ENCODE measurements at regions not wholly inside any gene's neighbourhood (a gene's known extent, or its start where the extent isn't known, plus 50 kb on each side); places are given as distances from the start of the nearest gene placed in this dataset.

DNA sequence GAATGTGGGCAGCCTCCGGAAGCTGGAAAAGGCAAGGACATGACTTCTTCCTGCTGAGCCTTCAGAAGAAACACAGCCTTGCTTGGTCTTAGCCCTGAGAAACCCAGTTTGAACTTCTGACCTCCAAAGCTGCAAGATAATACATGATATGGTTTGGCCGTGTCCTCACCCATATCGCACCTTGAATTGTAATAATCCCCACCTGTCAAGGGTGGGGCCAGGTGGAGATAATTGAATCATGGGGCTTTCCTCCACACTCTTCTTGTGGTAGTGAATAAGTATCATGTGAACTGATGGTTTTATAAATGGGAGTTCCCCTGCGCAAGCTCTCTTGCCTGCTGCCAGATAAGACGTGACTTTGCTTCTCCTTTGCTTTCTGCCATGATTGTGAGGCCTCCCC lies 310.9 kb downstream of the PSAT1 start:
- DNase-seq = no peak
- no peaks in the 10 kb centered on the region for H3K36me3 ChIP-seq
- intact Hi-C loops (cut with DNase I; ENCODE audit: low total_unique reads) = no loop called here
- H3K9me3 ChIP-seq = no peaks in the 10 kb centered on the region
- TF ChIP-seq, protein P1, sequence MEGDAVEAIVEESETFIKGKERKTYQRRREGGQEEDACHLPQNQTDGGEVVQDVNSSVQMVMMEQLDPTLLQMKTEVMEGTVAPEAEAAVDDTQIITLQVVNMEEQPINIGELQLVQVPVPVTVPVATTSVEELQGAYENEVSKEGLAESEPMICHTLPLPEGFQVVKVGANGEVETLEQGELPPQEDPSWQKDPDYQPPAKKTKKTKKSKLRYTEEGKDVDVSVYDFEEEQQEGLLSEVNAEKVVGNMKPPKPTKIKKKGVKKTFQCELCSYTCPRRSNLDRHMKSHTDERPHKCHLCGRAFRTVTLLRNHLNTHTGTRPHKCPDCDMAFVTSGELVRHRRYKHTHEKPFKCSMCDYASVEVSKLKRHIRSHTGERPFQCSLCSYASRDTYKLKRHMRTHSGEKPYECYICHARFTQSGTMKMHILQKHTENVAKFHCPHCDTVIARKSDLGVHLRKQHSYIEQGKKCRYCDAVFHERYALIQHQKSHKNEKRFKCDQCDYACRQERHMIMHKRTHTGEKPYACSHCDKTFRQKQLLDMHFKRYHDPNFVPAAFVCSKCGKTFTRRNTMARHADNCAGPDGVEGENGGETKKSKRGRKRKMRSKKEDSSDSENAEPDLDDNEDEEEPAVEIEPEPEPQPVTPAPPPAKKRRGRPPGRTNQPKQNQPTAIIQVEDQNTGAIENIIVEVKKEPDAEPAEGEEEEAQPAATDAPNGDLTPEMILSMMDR (IDR thresholded peaks at IDR 0.05) = no peak
- H3K27me3 ChIP-seq = peaks cover 0 to 3% of the 10 kb centered on the region in 2 donors
- no peaks in the 10 kb centered on the region for H3K4me1 ChIP-seq
- no peak overlapping the region for H3K4me3 ChIP-seq
- H3K27ac ChIP-seq = no peak overlapping the region

DNA sequence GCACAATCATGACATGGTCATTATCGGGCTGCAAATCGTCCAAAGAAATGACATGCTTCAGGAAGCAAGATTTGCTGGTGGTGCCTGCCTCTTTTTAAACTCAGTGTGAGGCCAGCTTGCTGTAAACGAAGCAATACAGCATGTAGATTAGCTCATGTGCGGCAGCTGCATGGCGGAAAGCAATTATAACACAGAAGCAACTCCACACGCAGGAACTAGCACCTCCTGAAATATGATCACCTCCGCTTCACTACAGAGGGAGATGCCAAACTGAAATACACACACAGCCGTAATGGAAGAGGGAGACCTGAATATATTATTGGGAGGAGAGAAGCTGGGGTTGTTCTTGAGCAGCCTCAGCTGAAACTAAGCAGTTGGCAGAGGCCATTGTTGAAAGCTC lies 312.5 kb downstream of the PSAT1 start:
- Histone ChIP-seq H3K9me3 (no peaks in the 10 kb centered on the region), H3K27me3 (peaks cover 0 to 3% of the 10 kb centered on the region in 2 donors), H3K27ac (no peak overlapping the region), H3K4me1 (no peaks in the 10 kb centered on the region), H3K4me3 (no peak overlapping the region), H3K36me3 (no peaks in the 10 kb centered on the region)
- DNase-seq = no peak
- TF ChIP-seq, protein P1 (IDR thresholded peaks at IDR 0.05) = no peak
- intact Hi-C loops (cut with DNase I; ENCODE audit: low total_unique reads) = no loop called here

GRCh38 chr9:78612091-78612490 lies 315.2 kb downstream of the PSAT1 start:
- Histone ChIP-seq H3K36me3 (no peaks in the 10 kb centered on the region), H3K27me3 (peaks cover 0 to 3% of the 10 kb centered on the region in 2 donors), H3K4me1 (no peaks in the 10 kb centered on the region), H3K9me3 (no peaks in the 10 kb centered on the region), H3K27ac (no peak overlapping the region), H3K4me3 (no peak overlapping the region)
- intact Hi-C loops (cut with DNase I; ENCODE audit: low total_unique reads) = no loop called here
- DNase-seq = no peak
- TF ChIP-seq, protein P1 (IDR thresholded peaks at IDR 0.05) = no peak

- intact Hi-C loops (cut with DNase I; ENCODE audit: low total_unique reads) = no loop called here
- no peak overlapping the region for H3K27ac ChIP-seq
- H3K9me3 ChIP-seq = no peaks in the 10 kb centered on the region
Observed at GRCh38 chr9:78613006-78613405, 316.1 kb downstream of the PSAT1 start.

GRCh38 chr9:78614892-78615291 lies 318.0 kb downstream of the PSAT1 start:
- TF ChIP-seq, protein P1 (IDR thresholded peaks at IDR 0.05) = no peak
- intact Hi-C loops (cut with DNase I; ENCODE audit: low total_unique reads) = no loop called here
- Histone ChIP-seq H3K27ac (no peak overlapping the region), H3K36me3 (no peaks in the 10 kb centered on the region), H3K4me1 (no peaks in the 10 kb centered on the region), H3K9me3 (no peaks in the 10 kb centered on the region), H3K27me3 (peaks cover 0 to 2% of the 10 kb centered on the region in 2 donors), H3K4me3 (no peak overlapping the region)
- DNase-seq = no peak

More at GRCh38 chr9:78613006-78613405, 316.1 kb downstream of the PSAT1 start:
- no peak overlapping the region for H3K4me3 ChIP-seq
- no peaks in the 10 kb centered on the region for H3K36me3 ChIP-seq
- TF ChIP-seq, protein P1 (IDR thresholded peaks at IDR 0.05) = no peak
- no peak for DNase-seq
- H3K4me1 ChIP-seq = no peaks in the 10 kb centered on the region
- peaks cover 0 to 3% of the 10 kb centered on the region in 2 donors for H3K27me3 ChIP-seq

DNA sequence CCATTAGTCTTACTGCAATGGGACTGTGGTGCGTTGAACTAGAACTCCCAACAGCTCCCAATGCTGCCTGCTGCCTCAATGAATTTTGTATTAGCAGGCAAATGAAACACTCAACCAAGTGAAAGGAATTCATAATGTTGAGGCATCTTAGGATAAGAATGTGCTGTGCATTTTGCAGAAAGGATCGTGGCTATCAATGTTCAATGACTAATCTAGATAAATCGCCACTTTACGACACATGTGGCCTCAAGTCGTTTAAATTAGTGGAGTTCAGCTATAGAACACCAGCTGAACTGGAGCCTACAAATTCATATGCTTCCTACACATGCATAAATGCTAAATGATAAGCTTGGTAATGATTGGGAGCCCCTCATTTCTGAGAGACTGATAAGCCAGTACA lies 318.4 kb downstream of the PSAT1 start:
- Histone ChIP-seq H3K4me3 (no peak overlapping the region), H3K27ac (no peak overlapping the region), H3K27me3 (no peaks in the 10 kb centered on the region), H3K36me3 (no peaks in the 10 kb centered on the region), H3K4me1 (no peaks in the 10 kb centered on the region), H3K9me3 (no peaks in the 10 kb centered on the region)
- TF ChIP-seq, protein P1 (IDR thresholded peaks at IDR 0.05) = no peak
- DNase-seq = no peak
- intact Hi-C loops (cut with DNase I; ENCODE audit: low total_unique reads) = no loop called here
